VCaP (cell line): ENCODE measurements at regions not wholly inside any gene's neighbourhood (a gene's known extent, or its start where the extent isn't known, plus 50 kb on each side); places are given as distances from the start of the nearest gene placed in this dataset.

Experiments used
- H3K27ac ChIP-seq: fragments of 450-650 bp; 2 replicates; pipeline ENCODE4 v1.5.1; 2017
- CTCF ChIP-seq: fragments of 450-650 bp; conservative IDR thresholded peaks from 2 replicates; pipeline ENCODE4 v1.5.1; 2017; ENCODE audit warnings: mild to moderate bottlenecking, moderate library complexity

- peak overlapping the region; percentile 98 for H3K27ac ChIP-seq
- peak; percentile 2; the same call in 1 of the 2 replicates for TF ChIP-seq CTCF
These were observed 102.7 kb downstream of the UCHL1 start for GRCh38 chr4:41359422-41359775.

- H3K27ac ChIP-seq = peak overlapping the region; percentile 98
- no peak for TF ChIP-seq CTCF
These were observed 103.1 kb downstream of the UCHL1 start for GRCh38 chr4:41359836-41360213.

DNA sequence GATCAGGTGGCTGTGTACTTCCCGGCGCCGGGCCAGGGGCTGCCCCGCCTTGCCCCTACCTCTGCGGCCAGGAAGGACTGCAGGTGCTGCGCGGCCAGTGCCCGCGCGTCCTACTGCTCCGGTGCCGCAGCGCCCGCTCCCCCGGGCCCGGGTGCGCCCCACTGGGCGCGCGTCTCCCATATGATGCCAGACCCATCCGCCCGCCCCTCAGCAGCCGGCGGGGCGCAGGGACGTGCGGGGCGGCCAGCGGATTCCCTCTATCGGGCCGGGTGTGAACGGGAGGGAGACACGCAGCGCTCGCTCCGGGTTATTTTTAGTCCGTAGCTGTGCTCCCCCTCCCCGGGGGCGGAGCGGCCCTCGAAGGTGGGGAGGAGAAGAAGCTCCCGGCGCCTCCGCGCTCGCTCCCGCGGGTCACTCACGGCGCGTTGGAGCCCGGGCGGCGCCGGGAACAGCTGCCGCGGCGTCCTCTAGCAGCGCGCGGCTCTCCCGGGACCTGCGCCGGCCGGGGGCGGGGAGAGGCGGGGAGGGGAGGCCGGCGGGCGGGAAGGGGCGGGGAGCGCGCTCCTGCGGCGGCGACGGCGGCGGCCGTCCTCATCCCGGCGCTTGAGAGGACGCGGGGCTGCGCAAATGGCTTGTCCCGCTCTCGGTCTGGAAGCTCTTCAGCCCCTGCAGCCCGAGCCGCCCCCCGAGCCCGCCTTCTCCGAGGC, 103.6 kb downstream of the UCHL1 start:
- H3K27ac ChIP-seq = peak overlapping the region; percentile 98
- TF ChIP-seq CTCF = no peak

GRCh38 chr4:41360921-41361793, 104.4 kb downstream of the UCHL1 start:
- H3K27ac ChIP-seq = peak overlapping the region; percentile 98
- TF ChIP-seq CTCF = peak; percentile 19

DNA sequence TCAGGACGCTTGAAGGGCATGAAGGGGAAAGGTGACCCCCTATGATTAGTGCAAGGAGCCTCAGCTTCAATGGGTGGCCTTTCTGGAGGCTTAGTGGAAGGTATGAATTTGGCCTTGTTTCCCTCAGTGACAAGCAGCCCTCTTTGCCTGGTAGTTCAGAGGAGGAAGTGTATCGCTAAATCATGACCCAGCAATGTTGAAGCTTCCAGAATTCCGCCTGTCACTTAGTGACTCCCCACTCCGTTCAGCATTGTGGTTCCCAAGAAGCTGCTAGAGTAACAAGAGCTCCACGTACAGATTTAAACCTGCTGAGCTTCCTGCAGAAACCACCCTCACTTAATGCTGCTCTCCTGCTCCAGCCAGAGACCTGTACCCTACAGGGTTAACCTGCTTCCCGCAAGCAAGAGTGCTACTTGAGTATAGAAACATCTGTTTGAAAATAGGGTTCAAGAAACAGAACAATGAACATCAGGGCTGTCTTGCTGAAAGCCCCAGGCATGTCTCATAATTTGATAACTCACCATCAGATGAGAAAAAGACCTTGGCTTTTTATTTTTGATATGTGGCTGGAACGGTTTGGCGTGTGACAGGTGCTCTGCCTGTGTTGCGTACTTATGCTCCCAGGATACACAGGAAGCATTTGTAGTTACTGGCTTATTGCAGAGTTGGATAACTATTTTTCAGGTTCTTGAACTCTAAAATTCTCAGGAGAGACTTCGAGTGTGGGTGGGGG, 105.2 kb downstream of the UCHL1 start:
- peak overlapping the region; percentile 98 for H3K27ac ChIP-seq
- TF ChIP-seq CTCF = no peak

DNA sequence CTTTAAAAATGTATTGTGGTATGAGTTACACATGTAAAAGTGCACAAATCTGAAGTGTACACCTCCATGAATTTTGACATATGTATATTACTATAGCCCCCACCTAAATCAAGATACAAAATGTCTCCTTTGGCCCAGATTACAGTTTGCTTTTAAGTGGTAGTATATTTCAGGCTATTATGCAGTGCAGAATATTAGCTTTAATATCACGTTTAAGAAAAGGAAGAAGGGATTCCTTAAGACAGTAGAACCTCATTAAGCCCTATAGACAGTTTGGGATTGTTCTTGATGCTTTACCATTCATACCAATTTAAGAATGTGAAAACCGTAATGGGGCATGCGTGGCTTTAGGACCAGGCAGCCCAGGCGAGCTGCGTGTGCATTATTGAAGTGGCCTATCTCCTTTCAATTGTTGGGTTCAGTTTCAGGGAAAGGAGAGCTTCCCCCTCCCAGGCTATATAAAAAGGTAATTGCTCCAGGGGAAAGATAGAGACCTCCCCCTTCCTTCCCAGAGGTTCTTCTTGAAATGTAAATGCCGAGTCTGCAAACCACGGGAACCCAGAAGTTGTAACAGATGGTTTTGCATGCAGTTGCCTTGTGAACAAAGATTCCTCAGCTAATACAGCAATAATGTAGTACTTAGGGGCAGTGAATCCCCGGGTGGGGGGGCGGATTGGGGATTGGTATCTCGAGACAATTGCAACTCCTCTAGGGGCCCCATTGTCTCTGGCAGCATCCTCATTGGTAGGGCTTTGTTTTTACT, 106.1 kb downstream of the UCHL1 start:
- H3K27ac ChIP-seq = peak overlapping the region; percentile 98
- TF ChIP-seq CTCF = no peak
